CD14-positive monocyte (primary cell): ENCODE measurements at regions not wholly inside any gene's neighbourhood (a gene's known extent, or its start where the extent isn't known, plus 50 kb on each side); places are given as distances from the start of the nearest gene placed in this dataset.

Experiments used
- DNase-seq, 3 donors: peaks; one replicate each; pipeline ENCODE4 v3.0.0-alpha.2; 2011 to 2022
- H2AFZ ChIP-seq: 2 replicates; pipeline ENCODE4 v1.6.0; 2012; ENCODE audit warnings: mild to moderate bottlenecking, low read depth, low read length, inconsistent platforms; ENCODE audit not compliant: insufficient read depth, poor library complexity, severe bottlenecking
- H3K27ac ChIP-seq, 2 donors: 1 replicate in 1 of 2; 2 replicates in 1 of 2; pipeline ENCODE4 v1.5.1; 2012 to 2013; ENCODE audit warnings: low read length in 2 of 2, control low read depth in 1 of 2, inconsistent platforms in 1 of 2, low read depth in 1 of 2, mild to moderate bottlenecking in 1 of 2
- H3K27me3 ChIP-seq, 2 donors: one replicate each; pipeline versions ENCODE4 v1.6.0 to v1.6.1; 2011 to 2013; ENCODE audit warnings: low read length in 2 of 2; ENCODE audit not compliant: control insufficient read depth in 2 of 2, insufficient read depth in 2 of 2
- H3K36me3 ChIP-seq, 2 donors: replicated peaks in 1 of 2; 1 replicate in 1 of 2; 2 replicates in 1 of 2; pipeline versions ENCODE4 v1.5.1 to v1.6.1; 2012 to 2013; ENCODE audit warnings: low read length in 2 of 2, control low read depth in 1 of 2, inconsistent platforms in 1 of 2, mild to moderate bottlenecking in 1 of 2; ENCODE audit not compliant: insufficient read depth in 2 of 2, control insufficient read depth in 1 of 2
- H3K4me1 ChIP-seq, 2 donors: 1 replicate in 1 of 2; 2 replicates in 1 of 2; pipeline versions ENCODE4 v1.5.1 to v1.6.1; 2012 to 2013; ENCODE audit warnings: low read length in 2 of 2, control low read depth in 1 of 2, inconsistent platforms in 1 of 2, mild to moderate bottlenecking in 1 of 2, moderate library complexity in 1 of 2; ENCODE audit not compliant: insufficient read depth in 2 of 2, control insufficient read depth in 1 of 2
- H3K4me2 ChIP-seq: replicated peaks from 2 replicates; pipeline ENCODE3; 2012; ENCODE audit warnings: low read length, moderate library complexity, mild to moderate bottlenecking; ENCODE audit not compliant: poor library complexity, severe bottlenecking; ENCODE audit errors: extremely low read depth
- H3K4me3 ChIP-seq, 3 experiments: fragments of 200-600 bp in 1 of 3; sonication (generic) in 1 of 3; replicated peaks in 1 of 3; 1 replicate in 2 of 3; 2 replicates in 1 of 3; pipeline ENCODE4 v1.5.1; 2011 to 2013; ENCODE audit warnings: low read length in 3 of 3, mild to moderate bottlenecking in 3 of 3, control low read depth in 2 of 3, low read depth in 2 of 3, inconsistent platforms in 1 of 3, moderate library complexity in 1 of 3
- H3K79me2 ChIP-seq: 2 replicates; pipeline ENCODE4 v1.6.0; 2012; ENCODE audit warnings: mild to moderate bottlenecking, control low read depth, inconsistent platforms, low read length, moderate library complexity; ENCODE audit not compliant: insufficient read depth
- H3K9ac ChIP-seq: 2 replicates; pipeline ENCODE4 v1.6.0; 2017; ENCODE audit warnings: low read length, mild to moderate bottlenecking; ENCODE audit not compliant: insufficient read depth, poor library complexity, severe bottlenecking
- H3K9me3 ChIP-seq, 2 donors: replicated peaks in 1 of 2; 1 replicate in 1 of 2; 2 replicates in 1 of 2; pipeline versions ENCODE4 v1.5.1 to v1.6.1; 2012 to 2013; ENCODE audit warnings: low read length in 2 of 2, control low read depth in 1 of 2; ENCODE audit not compliant: control insufficient read depth in 1 of 2, insufficient read depth in 1 of 2
- H4K20me1 ChIP-seq: 2 replicates; pipeline ENCODE4 v1.6.0; 2012; ENCODE audit warnings: mild to moderate bottlenecking, low read length, control low read depth, moderate library complexity; ENCODE audit not compliant: insufficient read depth
- H3K27ac Mint-ChIP-seq, 7 donors: one replicate each; pipeline ENCODE4 v1.8.0; 2020; ENCODE audit warnings: mild to moderate bottlenecking in 7 of 7, mixed read lengths in 7 of 7, moderate library complexity in 6 of 7, inconsistent platforms in 2 of 7
- H3K27me3 Mint-ChIP-seq, 3 donors: one replicate each; pipeline ENCODE4 v1.8.0; 2021 to 2022; ENCODE audit warnings: low read depth in 3 of 3, mild to moderate bottlenecking in 3 of 3, mixed read lengths in 3 of 3, moderate library complexity in 3 of 3, inconsistent platforms in 1 of 3
- H3K36me3 Mint-ChIP-seq, 2 donors: one replicate each; pipeline ENCODE4 v1.8.0; 2020; ENCODE audit warnings: mixed read lengths in 2 of 2, inconsistent platforms in 1 of 2, mild to moderate bottlenecking in 1 of 2
- H3K4me1 Mint-ChIP-seq: one replicate; pipeline ENCODE4 v1.8.0; 2020; ENCODE audit warnings: mild to moderate bottlenecking, mixed read lengths
- H3K4me3 Mint-ChIP-seq, 2 donors: one replicate each; pipeline ENCODE4 v1.8.0; 2020; ENCODE audit warnings: mild to moderate bottlenecking in 2 of 2, mixed read lengths in 2 of 2, moderate library complexity in 1 of 2
- H3K9me3 Mint-ChIP-seq, 7 donors: one replicate each; pipeline ENCODE4 v1.8.0; 2020 to 2022; ENCODE audit warnings: mixed read lengths in 7 of 7, mild to moderate bottlenecking in 6 of 7, moderate library complexity in 6 of 7, inconsistent platforms in 2 of 7
- WGBS: methylation state at CpG from one replicate; pipeline ENCODE4 v1.1.5; 2013; ENCODE audit warnings: missing lambda C conversion rate; ENCODE audit not compliant: insufficient coverage; 5-methylcytosine and 5-hydroxymethylcytosine counted together
- intact Hi-C, 2 donors: fragments of 100-400 bp; cut with micrococcal nuclease; formaldehyde crosslinking; loops; one replicate each; pipeline versions ENCODE4 v1.15.0 to v1.15.1; 2023
- TF ChIP-seq, protein P1 (sequence below): fragments of 200-600 bp; IDR thresholded peaks from one replicate; pipeline ENCODE4 v1.8.0; 2022; ENCODE audit warnings: antibody characterized with exemption, mild to moderate bottlenecking

DNA sequence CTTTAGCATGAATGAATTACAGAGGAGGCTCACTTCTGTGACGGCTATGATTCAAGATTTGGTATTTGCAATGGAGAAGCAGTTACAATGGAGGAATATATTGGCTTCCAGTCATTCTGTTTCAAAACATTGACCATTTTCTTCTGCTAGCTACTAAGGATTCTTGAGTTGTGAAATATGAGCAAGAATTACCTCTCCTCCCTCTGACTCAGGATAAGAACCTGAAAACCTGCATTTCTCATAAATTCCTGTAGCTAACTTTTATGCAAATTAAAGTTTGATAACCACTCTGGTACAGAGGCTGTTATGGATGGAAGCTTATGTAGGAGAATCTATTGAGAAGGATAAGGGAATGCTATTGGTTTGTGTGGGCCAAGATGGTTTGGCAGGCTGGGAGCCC lies 84.1 kb upstream of the MYRIP start:
- H2AFZ ChIP-seq = no peak overlapping the region
- WGBS = no CpG with 5 or more reads among the region's 1 CpG
- TF ChIP-seq, protein P1, sequence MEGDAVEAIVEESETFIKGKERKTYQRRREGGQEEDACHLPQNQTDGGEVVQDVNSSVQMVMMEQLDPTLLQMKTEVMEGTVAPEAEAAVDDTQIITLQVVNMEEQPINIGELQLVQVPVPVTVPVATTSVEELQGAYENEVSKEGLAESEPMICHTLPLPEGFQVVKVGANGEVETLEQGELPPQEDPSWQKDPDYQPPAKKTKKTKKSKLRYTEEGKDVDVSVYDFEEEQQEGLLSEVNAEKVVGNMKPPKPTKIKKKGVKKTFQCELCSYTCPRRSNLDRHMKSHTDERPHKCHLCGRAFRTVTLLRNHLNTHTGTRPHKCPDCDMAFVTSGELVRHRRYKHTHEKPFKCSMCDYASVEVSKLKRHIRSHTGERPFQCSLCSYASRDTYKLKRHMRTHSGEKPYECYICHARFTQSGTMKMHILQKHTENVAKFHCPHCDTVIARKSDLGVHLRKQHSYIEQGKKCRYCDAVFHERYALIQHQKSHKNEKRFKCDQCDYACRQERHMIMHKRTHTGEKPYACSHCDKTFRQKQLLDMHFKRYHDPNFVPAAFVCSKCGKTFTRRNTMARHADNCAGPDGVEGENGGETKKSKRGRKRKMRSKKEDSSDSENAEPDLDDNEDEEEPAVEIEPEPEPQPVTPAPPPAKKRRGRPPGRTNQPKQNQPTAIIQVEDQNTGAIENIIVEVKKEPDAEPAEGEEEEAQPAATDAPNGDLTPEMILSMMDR = no peak
- no peaks in the 10 kb centered on the region for H3K79me2 ChIP-seq
- no peak overlapping the region for H3K4me3 ChIP-seq
- H3K9ac ChIP-seq = no peak overlapping the region
- H4K20me1 ChIP-seq = no peaks in the 10 kb centered on the region
- H3K36me3 ChIP-seq = no peaks in the 10 kb centered on the region
- DNase-seq = no peak
- H3K4me1 ChIP-seq = no peaks in the 10 kb centered on the region
- H3K9me3 Mint-ChIP-seq = peaks cover 0 to 2% (median 0%) of the 10 kb centered on the region in 7 donors
- H3K27ac ChIP-seq = no peak overlapping the region
- H3K27me3 ChIP-seq = no peaks in the 10 kb centered on the region
- H3K4me3 Mint-ChIP-seq = no peak overlapping the region
- H3K36me3 Mint-ChIP-seq = no peaks in the 10 kb centered on the region
- H3K4me1 Mint-ChIP-seq = no peaks in the 10 kb centered on the region
- H3K27me3 Mint-ChIP-seq = peaks cover 0 to 7% (median 2%) of the 10 kb centered on the region in 3 donors
- H3K9me3 ChIP-seq = no peaks in the 10 kb centered on the region
- H3K27ac Mint-ChIP-seq = no peak overlapping the region
- intact Hi-C loops = no loop called here
- no peak overlapping the region for H3K4me2 ChIP-seq

DNA sequence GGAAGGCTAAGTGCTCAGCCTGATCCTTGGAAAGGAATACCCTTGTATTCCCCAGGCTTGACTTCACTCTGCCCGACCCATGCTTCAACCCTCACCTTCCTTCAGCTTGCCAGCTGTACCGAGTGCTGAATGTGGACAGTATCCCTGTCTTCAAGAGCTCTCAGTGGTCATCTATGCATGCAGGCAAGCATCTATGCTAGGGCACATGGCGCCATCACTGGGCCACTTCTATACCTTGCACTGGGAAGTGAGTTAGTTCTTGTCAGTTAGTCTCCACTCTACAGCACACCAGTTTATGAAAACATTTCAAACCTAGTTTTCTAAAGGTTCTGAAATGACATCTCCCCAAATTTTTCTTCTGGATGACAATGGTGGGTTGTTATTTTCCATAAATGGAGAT lies 82.0 kb upstream of the MYRIP start:
- TF ChIP-seq, protein P1 = no peak
- Histone ChIP-seq H4K20me1 (no peaks in the 10 kb centered on the region), H3K27me3 (no peaks in the 10 kb centered on the region), H3K9ac (no peak overlapping the region), H3K27ac (no peak overlapping the region), H3K4me1 (no peaks in the 10 kb centered on the region), H3K9me3 (no peaks in the 10 kb centered on the region), H2AFZ (no peak overlapping the region), H3K4me3 (no peak overlapping the region), H3K4me2 (no peak overlapping the region), H3K79me2 (no peaks in the 10 kb centered on the region), H3K36me3 (no peaks in the 10 kb centered on the region)
- H3K36me3 Mint-ChIP-seq = no peaks in the 10 kb centered on the region
- peaks cover 0 to 4% (median 2%) of the 10 kb centered on the region in 3 donors for H3K27me3 Mint-ChIP-seq
- intact Hi-C loops = no loop called here
- H3K27ac Mint-ChIP-seq = no peak overlapping the region
- 89% methylated on average over 1 of the region's 3 CpGs for WGBS
- DNase-seq = no peak
- peaks cover 0 to 3% (median 0%) of the 10 kb centered on the region in 7 donors for H3K9me3 Mint-ChIP-seq
- H3K4me1 Mint-ChIP-seq = no peaks in the 10 kb centered on the region
- H3K4me3 Mint-ChIP-seq = no peak overlapping the region
